Panc1 (cell line): ENCODE measurements at regions not wholly inside any gene's neighbourhood (a gene's known extent, or its start where the extent isn't known, plus 50 kb on each side); places are given as distances from the start of the nearest gene placed in this dataset.

ENCODE experiments used
- ATAC-seq: fragments of 200-7000 bp; cut with Tn5 transposase; 2 replicates; pipeline ENCODE4 v1.9.1; 2020; ENCODE audit warnings: mild to moderate bottlenecking, moderate library complexity
- BruUV-seq: library from RNA; stranded (reverse); fragments of 400-500 nt; replicated peaks from 2 replicates; lab custom pipeline; 2021; lab: Mats Ljungman, UMichigan
- CTCF ChIA-PET: fragments of 300-600 bp; sonication (Branson Sonifier 250); formaldehyde crosslinking; loops from one replicate; lab custom pipeline; 2022; ENCODE audit warnings: antibody characterized with exemption; lab: Charles Lee
- POLR2A ChIA-PET: fragments of 300-600 bp; sonication (Branson Sonifier 250); formaldehyde crosslinking; loops from one replicate; lab custom pipeline; 2022; ENCODE audit warnings: antibody characterized with exemption; lab: Charles Lee
- DNase-seq: peaks from one replicate; pipeline ENCODE4 v3.0.0-alpha.2; 2010; ENCODE audit warnings: low read depth, low spot score
- H3K27ac ChIP-seq: 2 replicates; pipeline ENCODE4 v1.5.1; 2011; ENCODE audit warnings: mild to moderate bottlenecking, low read length, inconsistent platforms
- H3K27me3 ChIP-seq: fragments of 200-500 bp; sonication (Bioruptor generic); 2 replicates; pipeline ENCODE4 v1.6.0; 2014; ENCODE audit warnings: low read length, inconsistent platforms; ENCODE audit not compliant: control insufficient read depth, insufficient read depth
- H3K36me3 ChIP-seq: fragments of 200-500 bp; sonication (Bioruptor generic); 2 replicates; pipeline ENCODE4 v1.5.1; 2014; ENCODE audit warnings: inconsistent platforms, mild to moderate bottlenecking, low read length, moderate library complexity; ENCODE audit not compliant: control insufficient read depth, insufficient read depth
- H3K4me1 ChIP-seq: 2 replicates; pipeline ENCODE4 v1.5.1; 2011; ENCODE audit warnings: inconsistent platforms, mild to moderate bottlenecking, low read length, moderate library complexity; ENCODE audit not compliant: control insufficient read depth, insufficient read depth
- H3K4me3 ChIP-seq, 2 experiments: 2 replicates each; pipeline ENCODE4 v1.5.1; 2011 to 2012; ENCODE audit warnings: low read depth in 2 of 2, low read length in 2 of 2, mild to moderate bottlenecking in 2 of 2, inconsistent platforms in 1 of 2, moderate library complexity in 1 of 2
- H3K9me3 ChIP-seq: fragments of 200-500 bp; sonication (Bioruptor generic); 2 replicates; pipeline ENCODE4 v1.5.1; 2014; ENCODE audit warnings: low read depth, mild to moderate bottlenecking, inconsistent platforms, low read length, moderate library complexity; ENCODE audit not compliant: control insufficient read depth, insufficient read depth
- POLR2AphosphoS5 ChIP-seq: IDR thresholded peaks from 2 replicates; pipeline ENCODE4 v1.6.1; 2012; ENCODE audit warnings: mild to moderate bottlenecking, low read depth, low read length, moderate library complexity
- SIN3A ChIP-seq: IDR thresholded peaks from 2 replicates; pipeline ENCODE4 v1.6.1; 2012; ENCODE audit warnings: low read depth, mild to moderate bottlenecking, low read length, moderate library complexity, borderline replicate concordance; ENCODE audit not compliant: insufficient read depth
- TCF7L2 ChIP-seq: IDR thresholded peaks from 2 replicates; pipeline ENCODE4 v1.6.1; 2011; ENCODE audit warnings: mild to moderate bottlenecking, low read depth, low read length, inconsistent platforms
- in situ Hi-C: cut with HindIII; loops from 2 replicates; pipeline ENCODE4 v1.10.0; 2016; ENCODE audit warnings: low sequenced_read_pairs, low pct_unique_long_range_greater_than_20kb
- intact Hi-C: fragments of 100-400 bp; cut with micrococcal nuclease; formaldehyde crosslinking; loops from one replicate; pipeline ENCODE4 v1.10.0; 2022; ENCODE audit not compliant: unreplicated experiment
- TF ChIP-seq, protein P1 (sequence below): fragments of 450-650 bp; IDR thresholded peaks from 2 replicates; pipeline ENCODE4 v1.5.1; 2017; ENCODE audit warnings: mild to moderate bottlenecking
- TF ChIP-seq, protein P2 (sequence below), 2 experiments: IDR thresholded peaks; 2 replicates each; pipeline ENCODE4 v1.6.1; 2011 to 2012; ENCODE audit warnings: low read depth in 2 of 2, control low read depth in 1 of 2, low read length in 1 of 2, mild to moderate bottlenecking in 1 of 2, moderate library complexity in 1 of 2; ENCODE audit not compliant: insufficient read depth in 1 of 2

DNA sequence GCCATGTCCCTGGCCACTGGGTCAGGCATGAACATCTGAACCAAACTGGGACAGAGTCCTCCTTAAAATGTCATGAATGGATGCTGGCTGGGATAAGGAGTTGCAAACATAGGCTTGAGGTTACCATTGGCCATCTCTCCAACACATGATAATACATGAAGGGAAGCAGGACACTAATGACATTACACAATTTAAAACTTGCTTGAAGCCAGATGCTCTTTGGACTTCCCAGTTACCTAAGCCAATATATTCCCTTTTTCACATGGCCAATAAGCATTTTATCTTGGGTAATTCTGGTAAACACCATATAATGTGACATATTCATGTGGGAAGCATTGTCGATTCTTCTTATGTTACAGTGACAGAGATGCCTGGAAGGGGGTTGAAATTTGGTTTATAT is 148.0 kb upstream of the PLN start:
- no peaks in the 10 kb centered on the region for H3K4me1 ChIP-seq
- no peak overlapping the region for H3K4me3 ChIP-seq
- ChIA-PET POLR2A (no interaction called here), CTCF (no interaction called here)
- H3K27me3 ChIP-seq: no peaks in the 10 kb centered on the region
- BruUV-seq: no TSS peak
- no peaks in the 10 kb centered on the region for H3K36me3 ChIP-seq
- intact Hi-C loops (no loop called here), in situ Hi-C loops (no loop called here)
- DNase-seq: no peak
- ATAC-seq: no peak
- no peaks in the 10 kb centered on the region for H3K9me3 ChIP-seq
- TF ChIP-seq, protein P1, sequence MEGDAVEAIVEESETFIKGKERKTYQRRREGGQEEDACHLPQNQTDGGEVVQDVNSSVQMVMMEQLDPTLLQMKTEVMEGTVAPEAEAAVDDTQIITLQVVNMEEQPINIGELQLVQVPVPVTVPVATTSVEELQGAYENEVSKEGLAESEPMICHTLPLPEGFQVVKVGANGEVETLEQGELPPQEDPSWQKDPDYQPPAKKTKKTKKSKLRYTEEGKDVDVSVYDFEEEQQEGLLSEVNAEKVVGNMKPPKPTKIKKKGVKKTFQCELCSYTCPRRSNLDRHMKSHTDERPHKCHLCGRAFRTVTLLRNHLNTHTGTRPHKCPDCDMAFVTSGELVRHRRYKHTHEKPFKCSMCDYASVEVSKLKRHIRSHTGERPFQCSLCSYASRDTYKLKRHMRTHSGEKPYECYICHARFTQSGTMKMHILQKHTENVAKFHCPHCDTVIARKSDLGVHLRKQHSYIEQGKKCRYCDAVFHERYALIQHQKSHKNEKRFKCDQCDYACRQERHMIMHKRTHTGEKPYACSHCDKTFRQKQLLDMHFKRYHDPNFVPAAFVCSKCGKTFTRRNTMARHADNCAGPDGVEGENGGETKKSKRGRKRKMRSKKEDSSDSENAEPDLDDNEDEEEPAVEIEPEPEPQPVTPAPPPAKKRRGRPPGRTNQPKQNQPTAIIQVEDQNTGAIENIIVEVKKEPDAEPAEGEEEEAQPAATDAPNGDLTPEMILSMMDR: no peak
- TF ChIP-seq POLR2AphosphoS5: no peak
- TF ChIP-seq SIN3A: no peak
- TF ChIP-seq TCF7L2: no peak
- TF ChIP-seq, protein P2, sequence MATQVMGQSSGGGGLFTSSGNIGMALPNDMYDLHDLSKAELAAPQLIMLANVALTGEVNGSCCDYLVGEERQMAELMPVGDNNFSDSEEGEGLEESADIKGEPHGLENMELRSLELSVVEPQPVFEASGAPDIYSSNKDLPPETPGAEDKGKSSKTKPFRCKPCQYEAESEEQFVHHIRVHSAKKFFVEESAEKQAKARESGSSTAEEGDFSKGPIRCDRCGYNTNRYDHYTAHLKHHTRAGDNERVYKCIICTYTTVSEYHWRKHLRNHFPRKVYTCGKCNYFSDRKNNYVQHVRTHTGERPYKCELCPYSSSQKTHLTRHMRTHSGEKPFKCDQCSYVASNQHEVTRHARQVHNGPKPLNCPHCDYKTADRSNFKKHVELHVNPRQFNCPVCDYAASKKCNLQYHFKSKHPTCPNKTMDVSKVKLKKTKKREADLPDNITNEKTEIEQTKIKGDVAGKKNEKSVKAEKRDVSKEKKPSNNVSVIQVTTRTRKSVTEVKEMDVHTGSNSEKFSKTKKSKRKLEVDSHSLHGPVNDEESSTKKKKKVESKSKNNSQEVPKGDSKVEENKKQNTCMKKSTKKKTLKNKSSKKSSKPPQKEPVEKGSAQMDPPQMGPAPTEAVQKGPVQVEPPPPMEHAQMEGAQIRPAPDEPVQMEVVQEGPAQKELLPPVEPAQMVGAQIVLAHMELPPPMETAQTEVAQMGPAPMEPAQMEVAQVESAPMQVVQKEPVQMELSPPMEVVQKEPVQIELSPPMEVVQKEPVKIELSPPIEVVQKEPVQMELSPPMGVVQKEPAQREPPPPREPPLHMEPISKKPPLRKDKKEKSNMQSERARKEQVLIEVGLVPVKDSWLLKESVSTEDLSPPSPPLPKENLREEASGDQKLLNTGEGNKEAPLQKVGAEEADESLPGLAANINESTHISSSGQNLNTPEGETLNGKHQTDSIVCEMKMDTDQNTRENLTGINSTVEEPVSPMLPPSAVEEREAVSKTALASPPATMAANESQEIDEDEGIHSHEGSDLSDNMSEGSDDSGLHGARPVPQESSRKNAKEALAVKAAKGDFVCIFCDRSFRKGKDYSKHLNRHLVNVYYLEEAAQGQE (IDR thresholded peaks at IDR 0.05; ENCODE audit: insufficient read depth in 1 of 2, low read depth in 2 of 2, low read length in 1 of 2): no peak
- H3K27ac ChIP-seq: no peak overlapping the region

DNA sequence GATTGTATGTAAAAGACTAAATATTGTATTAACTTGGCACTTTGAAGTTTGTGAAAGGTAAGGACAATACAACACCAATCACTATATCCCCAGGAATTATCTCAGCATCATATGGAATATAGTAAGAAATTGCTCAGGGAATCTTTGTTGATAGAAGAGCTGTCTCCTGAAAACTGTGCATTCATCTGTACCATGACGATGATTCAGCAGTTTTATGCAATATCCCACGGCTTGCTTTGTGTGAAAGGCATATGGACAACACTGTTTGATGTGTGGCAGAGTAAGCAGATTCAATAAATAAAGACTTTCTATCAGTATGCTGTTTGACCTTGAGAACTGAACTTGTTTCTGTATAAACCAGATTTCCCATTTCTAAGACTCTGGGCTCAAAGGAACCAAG is 147.5 kb upstream of the PLN start:
- H3K27me3 ChIP-seq: no peaks in the 10 kb centered on the region
- TF ChIP-seq POLR2AphosphoS5 (no peak), TCF7L2 (no peak), SIN3A (no peak)
- TF ChIP-seq, protein P1: no peak
- TF ChIP-seq, protein P2 (IDR thresholded peaks at IDR 0.05; ENCODE audit: insufficient read depth in 1 of 2, low read depth in 2 of 2, low read length in 1 of 2): no peak
- no TSS peak for BruUV-seq
- intact Hi-C loops (no loop called here), in situ Hi-C loops (no loop called here)
- H3K9me3 ChIP-seq: no peaks in the 10 kb centered on the region
- DNase-seq (no peak), ATAC-seq (no peak)
- no peaks in the 10 kb centered on the region for H3K36me3 ChIP-seq
- H3K27ac ChIP-seq: no peak overlapping the region
- H3K4me3 ChIP-seq: no peak overlapping the region
- CTCF ChIA-PET: no interaction called here
- H3K4me1 ChIP-seq: no peaks in the 10 kb centered on the region
- POLR2A ChIA-PET: interaction anchor here (0.5 kb wide), 1 partner anchor 60 kb away, joined by 5 read pairs; no protein-coding TSS in a partner anchor
